Sigmoid colon (tissue), 6 donors: ENCODE measurements at regions not wholly inside any gene's neighbourhood (a gene's known extent, or its start where the extent isn't known, plus 50 kb on each side); places are given as distances from the start of the nearest gene placed in this dataset.

Experiments used
- DNase-seq: peaks from one replicate; pipeline ENCODE4 v3.0.0-alpha.2; 2019
- H3K27ac ChIP-seq, 4 donors: fragments of 200-600 bp; sonication (generic); one replicate each; pipeline ENCODE4 v1.5.1; 2016 to 2019; ENCODE audit warnings: mild to moderate bottlenecking in 1 of 4
- H3K27me3 ChIP-seq, 3 donors: fragments of 200-600 bp; sonication (generic); one replicate each; pipeline ENCODE4 v1.5.1; 2019; ENCODE audit warnings: mild to moderate bottlenecking in 1 of 3
- H3K36me3 ChIP-seq, 4 donors: fragments of 200-600 bp; sonication (generic); one replicate each; pipeline ENCODE4 v1.5.1; 2016 to 2019
- H3K4me1 ChIP-seq, 4 donors: fragments of 200-600 bp; sonication (generic); one replicate each; pipeline ENCODE4 v1.5.1; 2017 to 2019
- H3K4me3 ChIP-seq, 4 donors: fragments of 200-600 bp; sonication (generic); one replicate each; pipeline ENCODE4 v1.5.1; 2017 to 2019; ENCODE audit warnings: mild to moderate bottlenecking in 2 of 4, moderate library complexity in 1 of 4
- H3K9me3 ChIP-seq, 4 donors: fragments of 200-600 bp in 3 of 4; sonication (generic) in 3 of 4; one replicate each; pipeline versions ENCODE4 v1.5.1 to v1.6.1; 2013 to 2019
- EP300 ChIP-seq, 4 donors: sonication (generic); formaldehyde crosslinking; IDR thresholded peaks; one replicate each; pipeline ENCODE4 v1.6.1; 2017; ENCODE audit warnings: antibody characterized with exemption in 4 of 4
- POLR2A ChIP-seq, 2 donors: fragments of 450-650 bp; IDR thresholded peaks; one replicate each; pipeline ENCODE4 v1.6.1; 2016; ENCODE audit warnings: antibody characterized with exemption in 2 of 2, mild to moderate bottlenecking in 2 of 2, moderate library complexity in 2 of 2
- POLR2AphosphoS5 ChIP-seq, 4 donors: sonication (generic); formaldehyde crosslinking; IDR thresholded peaks; one replicate each; pipeline ENCODE4 v1.6.1; 2017; ENCODE audit warnings: antibody characterized with exemption in 4 of 4
- WGBS, 2 donors: extraction: QIAGEN DNeasy Blood & Tissue Kit; methylation state at CpG; one replicate each; pipeline ENCODE4 v1.1.7; 2013; 5-methylcytosine and 5-hydroxymethylcytosine counted together
- intact Hi-C: fragments of 100-400 bp; cut with DNase I; formaldehyde crosslinking; loops from one replicate; pipeline ENCODE4 v1.15.1; 2023
- TF ChIP-seq, protein P1 (sequence below), 4 experiments: fragments of 450-650 bp in 3 of 4; fragments of 200-600 bp in 1 of 4; IDR thresholded peaks; one replicate each; pipeline ENCODE4 v1.5.1; 2016 to 2019; ENCODE audit warnings: antibody characterized with exemption in 4 of 4, mild to moderate bottlenecking in 3 of 4, moderate library complexity in 2 of 4
- donor health status: healthy with polysubstance abuse.
- donor health status: healthy.

DNA sequence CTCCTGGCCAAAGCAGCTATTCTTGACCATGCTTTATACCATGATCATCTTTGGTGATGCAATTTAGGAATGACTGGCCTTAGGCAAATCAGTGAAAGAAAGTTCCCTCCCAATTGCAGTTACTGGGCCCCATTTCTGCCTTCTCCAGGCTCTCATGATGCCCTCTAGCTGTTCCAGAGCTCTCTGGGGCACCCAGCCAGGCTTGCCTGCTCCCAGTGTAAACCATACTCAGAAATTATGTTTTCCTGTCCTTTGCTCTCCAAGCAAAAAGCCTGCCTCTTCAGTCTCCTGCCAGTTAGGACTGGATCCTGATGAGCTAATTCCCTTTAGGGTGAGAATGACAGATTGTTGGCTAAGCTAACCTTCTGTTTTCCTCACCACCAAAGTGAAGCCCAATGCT lies 85.3 kb upstream of the RBPJ start:
- intact Hi-C loops: no loop called here
- Histone ChIP-seq H3K27ac (peak overlapping the region in 1 of 4 donors; percentile 43), H3K9me3 (no peaks in the 10 kb centered on the region), H3K4me1 (peaks cover 0 to 36% (median 22%) of the 10 kb centered on the region in 4 donors), H3K27me3 (no peaks in the 10 kb centered on the region), H3K4me3 (no peak overlapping the region), H3K36me3 (no peaks in the 10 kb centered on the region)
- no peak for TF ChIP-seq POLR2A (IDR thresholded peaks at IDR 0.05)
- peak in 1 of 4 donors; percentile 29 for TF ChIP-seq POLR2AphosphoS5 (IDR thresholded peaks at IDR 0.05)
- DNase-seq: peak; percentile 83

DNA sequence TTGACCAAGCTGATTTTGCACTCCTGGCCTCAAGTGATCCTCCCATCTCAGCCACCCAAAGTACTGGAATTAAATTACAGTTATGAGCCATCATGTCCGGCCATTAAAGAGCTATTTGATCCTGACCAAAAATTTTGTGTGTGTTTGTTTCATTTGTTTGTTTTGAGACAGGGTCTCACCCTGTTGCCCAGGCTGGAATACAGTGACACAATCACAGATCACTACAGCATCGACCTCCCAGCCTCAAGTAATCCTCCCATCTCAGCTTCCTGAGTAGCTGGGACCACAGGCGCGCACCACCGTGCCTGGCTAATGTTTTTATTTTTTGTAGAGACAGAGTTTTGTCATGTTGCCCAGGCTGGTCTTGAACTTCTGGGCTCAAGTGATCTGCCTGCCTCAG lies 82.9 kb upstream of the RBPJ start:
- Histone ChIP-seq H3K9me3 (no peaks in the 10 kb centered on the region), H3K27ac (peak overlapping the region in 1 of 4 donors; percentile 51), H3K27me3 (no peaks in the 10 kb centered on the region), H3K4me3 (no peak overlapping the region), H3K36me3 (no peaks in the 10 kb centered on the region), H3K4me1 (peaks cover 0 to 36% (median 22%) of the 10 kb centered on the region in 4 donors)
- 51 to 78% methylated on average over 5 of the region's 5 CpGs for WGBS, 2 donors
- no peak for DNase-seq
- TF ChIP-seq, protein P1, sequence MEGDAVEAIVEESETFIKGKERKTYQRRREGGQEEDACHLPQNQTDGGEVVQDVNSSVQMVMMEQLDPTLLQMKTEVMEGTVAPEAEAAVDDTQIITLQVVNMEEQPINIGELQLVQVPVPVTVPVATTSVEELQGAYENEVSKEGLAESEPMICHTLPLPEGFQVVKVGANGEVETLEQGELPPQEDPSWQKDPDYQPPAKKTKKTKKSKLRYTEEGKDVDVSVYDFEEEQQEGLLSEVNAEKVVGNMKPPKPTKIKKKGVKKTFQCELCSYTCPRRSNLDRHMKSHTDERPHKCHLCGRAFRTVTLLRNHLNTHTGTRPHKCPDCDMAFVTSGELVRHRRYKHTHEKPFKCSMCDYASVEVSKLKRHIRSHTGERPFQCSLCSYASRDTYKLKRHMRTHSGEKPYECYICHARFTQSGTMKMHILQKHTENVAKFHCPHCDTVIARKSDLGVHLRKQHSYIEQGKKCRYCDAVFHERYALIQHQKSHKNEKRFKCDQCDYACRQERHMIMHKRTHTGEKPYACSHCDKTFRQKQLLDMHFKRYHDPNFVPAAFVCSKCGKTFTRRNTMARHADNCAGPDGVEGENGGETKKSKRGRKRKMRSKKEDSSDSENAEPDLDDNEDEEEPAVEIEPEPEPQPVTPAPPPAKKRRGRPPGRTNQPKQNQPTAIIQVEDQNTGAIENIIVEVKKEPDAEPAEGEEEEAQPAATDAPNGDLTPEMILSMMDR (IDR thresholded peaks at IDR 0.05): no peak
- TF ChIP-seq EP300 (IDR thresholded peaks at IDR 0.05) (no peak), POLR2AphosphoS5 (IDR thresholded peaks at IDR 0.05) (no peak), POLR2A (IDR thresholded peaks at IDR 0.05) (no peak)
- intact Hi-C loops: no loop called here

DNA sequence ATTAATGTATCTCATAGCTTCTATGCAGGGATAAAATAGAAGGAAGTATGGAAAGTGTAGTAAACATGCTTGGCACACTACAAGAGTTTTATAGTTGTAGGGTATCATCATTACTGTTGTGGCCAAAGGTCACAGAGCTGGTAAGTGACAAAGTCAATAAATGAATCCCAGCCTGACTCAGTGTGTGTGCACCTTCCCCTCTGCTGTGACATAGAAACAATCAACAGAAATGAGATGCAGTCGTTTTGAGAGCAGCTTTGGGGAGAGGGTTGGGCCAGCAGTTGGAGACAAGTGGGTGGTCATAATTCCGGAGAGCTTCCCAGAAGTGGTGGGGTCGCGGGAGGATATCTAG lies 82.4 kb upstream of the RBPJ start:
- no peak for DNase-seq
- Histone ChIP-seq H3K27ac (peak overlapping the region; percentile 39 to 60 (median 48)), H3K36me3 (no peaks in the 10 kb centered on the region), H3K27me3 (no peaks in the 10 kb centered on the region), H3K4me1 (peaks cover 0 to 36% (median 22%) of the 10 kb centered on the region in 4 donors), H3K9me3 (no peaks in the 10 kb centered on the region), H3K4me3 (no peak overlapping the region)
- intact Hi-C loops: no loop called here
- TF ChIP-seq, protein P1 (IDR thresholded peaks at IDR 0.05): no peak
- TF ChIP-seq EP300 (IDR thresholded peaks at IDR 0.05) (no peak), POLR2A (IDR thresholded peaks at IDR 0.05) (no peak), POLR2AphosphoS5 (IDR thresholded peaks at IDR 0.05) (no peak)
- 11 to 53% methylated on average over 4 of the region's 4 CpGs for WGBS, 2 donors

DNA sequence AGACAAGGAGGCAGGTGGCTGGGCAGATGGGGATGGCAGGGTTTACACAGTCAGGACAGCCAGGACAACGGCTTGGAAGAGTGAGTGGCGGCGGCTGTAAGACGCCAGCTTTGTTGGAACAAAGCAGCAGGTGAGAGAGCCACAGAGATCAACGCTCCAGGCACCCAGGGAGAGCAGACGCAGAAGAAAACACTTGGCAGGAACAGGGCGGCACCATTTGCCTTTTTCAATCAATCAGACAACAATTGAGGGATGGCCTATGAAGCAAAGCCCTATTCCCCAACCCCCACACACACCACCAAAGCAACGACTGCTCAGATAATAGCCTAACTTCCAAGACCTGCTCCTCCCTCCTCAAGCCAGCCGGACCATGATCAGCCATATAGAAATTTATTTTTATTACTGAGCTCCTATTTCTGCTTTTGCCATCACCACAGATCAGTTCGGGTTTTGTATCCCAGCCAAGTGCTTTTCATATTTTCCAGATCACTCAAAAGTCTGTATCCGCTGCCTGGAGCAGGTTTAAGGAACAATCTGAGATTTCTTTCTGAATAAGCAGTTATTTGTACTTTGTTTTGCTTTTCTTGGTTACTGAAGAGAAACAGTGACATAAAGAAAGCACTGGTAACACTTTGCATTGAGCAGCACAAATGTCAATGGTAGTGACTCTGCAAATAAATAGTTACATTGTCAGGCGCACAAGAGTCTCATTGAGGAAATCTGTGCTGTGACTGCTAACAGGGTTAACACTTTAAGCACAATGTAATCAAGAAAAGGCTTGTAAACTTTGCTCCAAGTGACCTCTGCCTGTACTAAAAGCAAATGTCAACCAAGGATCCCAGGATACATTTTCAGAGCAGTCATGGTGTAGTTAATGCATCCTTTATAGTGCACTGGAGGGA lies 81.8 kb upstream of the RBPJ start:
- intact Hi-C loops: no loop called here

DNA sequence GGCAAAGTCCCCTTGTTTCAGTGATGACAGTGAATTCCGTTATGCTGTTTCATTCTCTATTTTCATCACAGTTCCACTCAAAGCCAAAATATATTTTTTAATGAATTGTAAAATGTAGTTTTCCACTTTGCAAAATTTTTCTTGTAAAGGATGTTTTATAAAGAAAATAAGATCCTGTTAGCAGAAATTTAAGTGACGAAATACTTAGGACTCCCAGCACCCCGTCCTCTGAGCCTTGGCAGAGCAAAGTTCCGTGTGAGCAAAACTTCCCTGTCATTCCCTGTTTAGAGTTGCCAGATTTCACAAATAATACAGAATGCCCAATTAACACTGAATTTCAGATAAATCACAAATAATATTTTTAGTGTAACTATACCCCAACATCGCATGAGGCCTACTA lies 81.0 kb upstream of the RBPJ start:
- Histone ChIP-seq H3K27me3 (no peaks in the 10 kb centered on the region), H3K27ac (peak overlapping the region; percentile 39 to 60 (median 48)), H3K9me3 (no peaks in the 10 kb centered on the region), H3K4me1 (peaks cover 0 to 32% (median 22%) of the 10 kb centered on the region in 4 donors), H3K4me3 (no peak overlapping the region), H3K36me3 (no peaks in the 10 kb centered on the region)
- 59 to 78% methylated on average over 5 of the region's 5 CpGs for WGBS, 2 donors
- no peak for DNase-seq
- intact Hi-C loops: no loop called here
- no peak for TF ChIP-seq POLR2A (IDR thresholded peaks at IDR 0.05)
- TF ChIP-seq, protein P1 (IDR thresholded peaks at IDR 0.05): no peak
- no peak for TF ChIP-seq EP300 (IDR thresholded peaks at IDR 0.05)
- no peak for TF ChIP-seq POLR2AphosphoS5 (IDR thresholded peaks at IDR 0.05)

More for the DNA sequence above, 81.8 kb upstream of the RBPJ start:
- peak overlapping the region; percentile 39 to 60 (median 48) for H3K27ac ChIP-seq
- no peaks in the 10 kb centered on the region for H3K27me3 ChIP-seq
- no peak for DNase-seq
- WGBS, 2 donors: 16 to 62% methylated on average over 12 of the region's 12 CpGs
- no peaks in the 10 kb centered on the region for H3K9me3 ChIP-seq
- H3K4me3 ChIP-seq: no peak overlapping the region
- peaks cover 0 to 34% (median 22%) of the 10 kb centered on the region in 4 donors for H3K4me1 ChIP-seq
- TF ChIP-seq EP300 (IDR thresholded peaks at IDR 0.05) (no peak), POLR2A (IDR thresholded peaks at IDR 0.05) (no peak), POLR2AphosphoS5 (IDR thresholded peaks at IDR 0.05) (no peak)
- TF ChIP-seq, protein P1 (IDR thresholded peaks at IDR 0.05): no peak
- H3K36me3 ChIP-seq: no peaks in the 10 kb centered on the region
